ENCODE measurements at regions not wholly inside any gene's neighbourhood (a gene's known extent, or its start where the extent isn't known, plus 50 kb on each side); places are given as distances from the start of the nearest gene placed in this dataset.

DNA sequence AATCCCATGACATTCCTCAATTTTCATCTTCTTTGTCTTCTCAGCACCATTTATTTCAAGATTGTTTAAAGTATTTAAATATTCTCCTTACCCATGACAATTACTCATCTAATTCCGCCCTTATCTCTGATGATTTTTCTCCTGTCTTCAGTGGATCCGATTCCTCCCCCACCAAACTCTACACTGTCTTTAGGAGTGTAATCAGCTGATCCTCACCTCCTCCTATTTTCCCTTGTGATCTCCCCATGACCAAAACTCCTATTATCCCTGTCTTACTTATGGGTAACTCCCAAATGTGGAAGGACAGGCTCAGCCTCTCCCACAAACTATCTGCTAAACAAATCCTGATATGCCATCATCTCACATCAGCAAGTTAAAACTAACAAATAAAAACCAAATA is 335.3 kb upstream of the RUNX1 start:
- Histone ChIP-seq H3K9me2 (no peaks in the 10 kb centered on the region), H3F3A (replicated peaks; ENCODE audit: insufficient read depth) (peaks cover 4% of the 10 kb centered on the region), H4K20me1 (ENCODE audit: insufficient read depth) (no peaks in the 10 kb centered on the region), H3K4me1 (ENCODE audit: control insufficient read depth in 1 of 2, insufficient read depth in 2 of 2, low read depth in 1 of 2, low read length in 1 of 2) (no peaks in the 10 kb centered on the region; a peak in 1 of 4 replicates), H3K4me2 (no peak overlapping the region), H3K4me3 (ENCODE audit: low read depth in 2 of 2, low read length in 1 of 2) (no peak overlapping the region), H3K79me2 (ENCODE audit: insufficient read depth) (no peaks in the 10 kb centered on the region), H3K27ac (ENCODE audit: low read depth in 2 of 2, low read length in 1 of 2) (no peak overlapping the region), H3K9me3 (no peaks in the 10 kb centered on the region), H3K9ac (no peak overlapping the region), H3K27me3 (ENCODE audit: insufficient read depth) (no peaks in the 10 kb centered on the region), H3K36me3 (replicated peaks in 1 of 2; ENCODE audit: control insufficient read depth in 1 of 2, insufficient read depth in 2 of 2, low read length in 1 of 2) (no peaks in the 10 kb centered on the region), H2AFZ (ENCODE audit: low read depth) (no peak overlapping the region)
- TF ChIP-seq POLR2AphosphoS5 (IDR thresholded peaks at IDR 0.05; ENCODE audit: low read depth, low read length) (no peak), TCF12 (IDR thresholded peaks at IDR 0.05) (no peak)
- no peak for DNase-seq
- POLR2A ChIA-PET: no interaction called here
- CTCF ChIA-PET: interaction anchor here (1.0 kb wide), 1 partner anchor 639 kb away, joined by 5 read pairs; no protein-coding TSS in a partner anchor
- WGBS (ENCODE audit: low lambda C conversion rate): 69% methylated on average over 2 of the region's 2 CpGs

DNA sequence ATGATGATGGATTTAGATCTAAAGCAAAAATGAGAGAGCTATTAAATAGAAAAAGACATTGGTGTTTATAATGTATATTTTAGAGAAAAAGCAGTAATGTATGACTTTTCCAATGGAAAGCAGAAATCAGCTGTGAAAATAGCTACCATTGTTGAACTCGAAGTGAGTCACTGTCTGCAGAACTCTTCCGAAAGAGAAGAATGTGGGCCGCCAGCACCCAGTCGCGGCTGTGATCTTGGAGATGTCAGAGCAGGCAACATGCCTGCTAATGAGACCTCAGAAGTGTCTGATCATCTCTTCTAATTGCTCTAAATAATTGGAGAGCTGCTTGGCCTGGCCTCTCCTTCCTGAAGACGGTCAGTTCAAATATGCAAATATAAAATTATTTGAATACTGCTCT is 333.6 kb upstream of the RUNX1 start:
- ChIA-PET POLR2A (no interaction called here), CTCF (no interaction called here)
- no peak overlapping the region for H2AFZ ChIP-seq (ENCODE audit: low read depth)
- no peaks in the 10 kb centered on the region for H3K27me3 ChIP-seq (ENCODE audit: insufficient read depth)
- no peaks in the 10 kb centered on the region for H3K9me3 ChIP-seq
- DNase-seq: no peak
- H3K4me1 ChIP-seq (ENCODE audit: control insufficient read depth in 1 of 2, insufficient read depth in 2 of 2, low read depth in 1 of 2, low read length in 1 of 2): peaks cover 0 to 8% of the 10 kb centered on the region in 2 experiments; a peak in 1 of 4 replicates
- H3K27ac ChIP-seq (ENCODE audit: low read depth in 2 of 2, low read length in 1 of 2): no peak overlapping the region; a peak in 1 of 4 replicates
- H3K9me2 ChIP-seq: no peaks in the 10 kb centered on the region
- peaks cover 4% of the 10 kb centered on the region for H3F3A ChIP-seq (replicated peaks; ENCODE audit: insufficient read depth)
- H3K4me2 ChIP-seq: no peak overlapping the region
- H3K79me2 ChIP-seq (ENCODE audit: insufficient read depth): no peaks in the 10 kb centered on the region
- WGBS (ENCODE audit: low lambda C conversion rate): 87% methylated on average over 6 of the region's 6 CpGs
- H3K36me3 ChIP-seq (replicated peaks in 1 of 2; ENCODE audit: control insufficient read depth in 1 of 2, insufficient read depth in 2 of 2, low read length in 1 of 2): no peaks in the 10 kb centered on the region
- no peaks in the 10 kb centered on the region for H4K20me1 ChIP-seq (ENCODE audit: insufficient read depth)
- TF ChIP-seq NRF1 (IDR thresholded peaks at IDR 0.05; ENCODE audit: low read depth, low read length) (no peak), SIN3A (IDR thresholded peaks at IDR 0.05; ENCODE audit: borderline replicate concordance, low read depth, low read length) (no peak), FOSL2 (IDR thresholded peaks at IDR 0.05; ENCODE audit: borderline replicate concordance, low read depth) (no peak), ELF1 (IDR thresholded peaks at IDR 0.05) (no peak), MEF2A (IDR thresholded peaks at IDR 0.05; ENCODE audit: borderline replicate concordance, low read depth) (no peak), TAF1 (IDR thresholded peaks at IDR 0.05; ENCODE audit: borderline replicate concordance, low read depth, low read length) (no peak), FOXM1 (IDR thresholded peaks at IDR 0.05; ENCODE audit: low read depth) (no peak), TEAD4 (IDR thresholded peaks at IDR 0.05; ENCODE audit: borderline replicate concordance, insufficient read depth) (no peak), NFIC (IDR thresholded peaks at IDR 0.05; ENCODE audit: borderline replicate concordance) (no peak), GATA2 (CRISPR knock-in tag; IDR thresholded peaks at IDR 0.05) (no peak), EZH2phosphoT487 (IDR thresholded peaks at IDR 0.05; ENCODE audit: borderline replicate concordance, low read depth) (no peak), CHD2 (IDR thresholded peaks at IDR 0.05; ENCODE audit: low read length, partially characterized antibody) (no peak)
- TF ChIP-seq, protein P1, sequence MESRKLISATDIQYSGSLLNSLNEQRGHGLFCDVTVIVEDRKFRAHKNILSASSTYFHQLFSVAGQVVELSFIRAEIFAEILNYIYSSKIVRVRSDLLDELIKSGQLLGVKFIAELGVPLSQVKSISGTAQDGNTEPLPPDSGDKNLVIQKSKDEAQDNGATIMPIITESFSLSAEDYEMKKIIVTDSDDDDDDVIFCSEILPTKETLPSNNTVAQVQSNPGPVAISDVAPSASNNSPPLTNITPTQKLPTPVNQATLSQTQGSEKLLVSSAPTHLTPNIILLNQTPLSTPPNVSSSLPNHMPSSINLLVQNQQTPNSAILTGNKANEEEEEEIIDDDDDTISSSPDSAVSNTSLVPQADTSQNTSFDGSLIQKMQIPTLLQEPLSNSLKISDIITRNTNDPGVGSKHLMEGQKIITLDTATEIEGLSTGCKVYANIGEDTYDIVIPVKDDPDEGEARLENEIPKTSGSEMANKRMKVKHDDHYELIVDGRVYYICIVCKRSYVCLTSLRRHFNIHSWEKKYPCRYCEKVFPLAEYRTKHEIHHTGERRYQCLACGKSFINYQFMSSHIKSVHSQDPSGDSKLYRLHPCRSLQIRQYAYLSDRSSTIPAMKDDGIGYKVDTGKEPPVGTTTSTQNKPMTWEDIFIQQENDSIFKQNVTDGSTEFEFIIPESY (IDR thresholded peaks at IDR 0.05; ENCODE audit: borderline replicate concordance, low read depth): no peak
- TF ChIP-seq, protein P2, sequence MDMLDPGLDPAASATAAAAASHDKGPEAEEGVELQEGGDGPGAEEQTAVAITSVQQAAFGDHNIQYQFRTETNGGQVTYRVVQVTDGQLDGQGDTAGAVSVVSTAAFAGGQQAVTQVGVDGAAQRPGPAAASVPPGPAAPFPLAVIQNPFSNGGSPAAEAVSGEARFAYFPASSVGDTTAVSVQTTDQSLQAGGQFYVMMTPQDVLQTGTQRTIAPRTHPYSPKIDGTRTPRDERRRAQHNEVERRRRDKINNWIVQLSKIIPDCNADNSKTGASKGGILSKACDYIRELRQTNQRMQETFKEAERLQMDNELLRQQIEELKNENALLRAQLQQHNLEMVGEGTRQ (IDR thresholded peaks at IDR 0.05; ENCODE audit: borderline replicate concordance, low read depth, low read length): no peak
- no peak overlapping the region for H3K4me3 ChIP-seq (ENCODE audit: low read depth in 2 of 2, low read length in 1 of 2)
- H3K9ac ChIP-seq: no peak overlapping the region

Data from SK-N-SH (cell line).